ENCODE measurements at regions not wholly inside any gene's neighbourhood (a gene's known extent, or its start where the extent isn't known, plus 50 kb on each side); places are given as distances from the start of the nearest gene placed in this dataset.

DNA sequence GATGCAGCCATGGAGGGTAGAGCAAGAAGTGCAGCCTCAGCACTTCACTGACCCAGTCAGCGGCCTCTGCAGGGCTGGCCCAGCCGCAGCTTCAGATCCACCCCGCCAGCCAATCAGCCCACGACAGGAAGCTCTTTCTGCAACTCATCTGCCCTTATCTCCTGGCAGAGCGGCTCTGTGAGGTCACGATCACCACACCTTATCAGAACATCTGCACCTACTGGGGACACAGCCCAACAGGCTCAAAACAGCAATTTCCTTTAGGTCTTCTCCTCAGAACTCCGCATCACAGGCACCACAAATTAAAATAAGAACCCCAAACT, 287.3 kb downstream of the BCL11B start:
- TF ChIP-seq CTCF (IDR thresholded peaks at IDR 0.05; ENCODE audit: poor library complexity, severe bottlenecking), result no peak
- no peaks in the 10 kb centered on the region for H3K27me3 ChIP-seq (ENCODE audit: insufficient read depth, poor library complexity, severe bottlenecking)
- ATAC-seq (ENCODE audit: low read depth), result no peak
- H3K4me3 ChIP-seq (ENCODE audit: severe bottlenecking), result no peak overlapping the region
- H3K4me1 ChIP-seq (ENCODE audit: insufficient read depth, poor library complexity, severe bottlenecking), result no peaks in the 10 kb centered on the region
- no peak overlapping the region for H3K27ac ChIP-seq (ENCODE audit: poor library complexity, severe bottlenecking)
- H3K9me3 ChIP-seq (ENCODE audit: severe bottlenecking), result peaks cover 5% of the 10 kb centered on the region
- H3K36me3 ChIP-seq (ENCODE audit: low read depth), result no peaks in the 10 kb centered on the region
- DNase-seq (ENCODE audit: low spot score), result no peak

DNA sequence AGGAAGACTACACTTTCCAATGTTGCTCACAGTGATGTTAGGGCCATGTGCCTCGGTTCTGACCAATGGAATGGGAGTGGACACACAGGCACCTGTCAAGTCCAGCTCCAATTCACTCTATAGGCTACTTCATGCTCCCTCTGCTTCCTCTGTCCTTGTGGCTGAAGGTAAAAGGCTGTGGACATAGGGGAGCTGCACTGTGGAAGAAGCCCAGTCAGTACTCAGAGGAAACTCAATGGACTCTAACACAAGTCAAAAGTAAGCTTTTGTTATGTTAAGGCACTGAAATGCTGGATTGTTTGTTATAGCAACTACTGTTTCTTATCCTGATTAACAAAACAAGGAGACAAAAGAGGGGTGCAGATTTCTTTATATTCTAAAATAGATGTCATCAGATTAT, 278.2 kb downstream of the BCL11B start:
- H3K27me3 ChIP-seq (ENCODE audit: insufficient read depth, poor library complexity, severe bottlenecking), result no peaks in the 10 kb centered on the region
- no peaks in the 10 kb centered on the region for H3K9me3 ChIP-seq (ENCODE audit: severe bottlenecking)
- no peaks in the 10 kb centered on the region for H3K36me3 ChIP-seq (ENCODE audit: low read depth)
- DNase-seq (ENCODE audit: low spot score), result no peak
- ATAC-seq (ENCODE audit: low read depth), result no peak
- TF ChIP-seq CTCF (IDR thresholded peaks at IDR 0.05; ENCODE audit: poor library complexity, severe bottlenecking), result no peak
- no peak overlapping the region for H3K27ac ChIP-seq (ENCODE audit: poor library complexity, severe bottlenecking)
- H3K4me1 ChIP-seq (ENCODE audit: insufficient read depth, poor library complexity, severe bottlenecking), result no peaks in the 10 kb centered on the region
- no peak overlapping the region for H3K4me3 ChIP-seq (ENCODE audit: severe bottlenecking)

DNA sequence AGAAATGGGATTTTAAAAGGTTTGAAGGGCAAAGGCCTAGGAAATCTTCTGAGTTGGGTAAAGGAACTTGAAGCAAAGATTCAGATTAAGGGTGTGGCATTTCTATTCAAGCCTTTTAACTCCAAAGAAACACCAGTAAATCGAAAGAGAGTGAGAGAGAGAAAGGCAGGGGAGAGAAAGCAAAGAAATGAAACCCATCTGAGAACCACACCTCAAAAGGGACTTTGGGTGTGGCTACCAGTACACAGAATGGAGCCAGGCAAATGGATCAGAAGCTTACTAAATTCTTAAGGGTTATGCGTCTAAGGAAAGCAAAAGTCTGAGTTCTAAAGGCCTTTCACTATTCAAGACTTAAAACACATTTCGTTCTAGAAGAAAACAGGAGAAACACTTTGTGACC, 277.4 kb downstream of the BCL11B start:
- DNase-seq (ENCODE audit: low spot score) (no peak), ATAC-seq (ENCODE audit: low read depth) (no peak)
- Histone ChIP-seq H3K36me3 (ENCODE audit: low read depth) (no peaks in the 10 kb centered on the region), H3K4me3 (ENCODE audit: severe bottlenecking) (no peak overlapping the region), H3K4me1 (ENCODE audit: insufficient read depth, poor library complexity, severe bottlenecking) (no peaks in the 10 kb centered on the region), H3K27ac (ENCODE audit: poor library complexity, severe bottlenecking) (no peak overlapping the region), H3K27me3 (ENCODE audit: insufficient read depth, poor library complexity, severe bottlenecking) (no peaks in the 10 kb centered on the region), H3K9me3 (ENCODE audit: severe bottlenecking) (no peaks in the 10 kb centered on the region)
- no peak for TF ChIP-seq CTCF (IDR thresholded peaks at IDR 0.05; ENCODE audit: poor library complexity, severe bottlenecking)

- DNase-seq (ENCODE audit: low spot score) (no peak), ATAC-seq (ENCODE audit: low read depth) (no peak)
- Histone ChIP-seq H3K9me3 (ENCODE audit: severe bottlenecking) (no peaks in the 10 kb centered on the region), H3K27ac (ENCODE audit: poor library complexity, severe bottlenecking) (no peak overlapping the region), H3K4me1 (ENCODE audit: insufficient read depth, poor library complexity, severe bottlenecking) (no peaks in the 10 kb centered on the region), H3K36me3 (ENCODE audit: low read depth) (no peaks in the 10 kb centered on the region), H3K27me3 (ENCODE audit: insufficient read depth, poor library complexity, severe bottlenecking) (no peaks in the 10 kb centered on the region), H3K4me3 (ENCODE audit: severe bottlenecking) (no peak overlapping the region)
- no peak for TF ChIP-seq CTCF (IDR thresholded peaks at IDR 0.05; ENCODE audit: poor library complexity, severe bottlenecking)
Observed at GRCh38 chr14:98997526-98998205, 274.3 kb downstream of the BCL11B start.

DNA sequence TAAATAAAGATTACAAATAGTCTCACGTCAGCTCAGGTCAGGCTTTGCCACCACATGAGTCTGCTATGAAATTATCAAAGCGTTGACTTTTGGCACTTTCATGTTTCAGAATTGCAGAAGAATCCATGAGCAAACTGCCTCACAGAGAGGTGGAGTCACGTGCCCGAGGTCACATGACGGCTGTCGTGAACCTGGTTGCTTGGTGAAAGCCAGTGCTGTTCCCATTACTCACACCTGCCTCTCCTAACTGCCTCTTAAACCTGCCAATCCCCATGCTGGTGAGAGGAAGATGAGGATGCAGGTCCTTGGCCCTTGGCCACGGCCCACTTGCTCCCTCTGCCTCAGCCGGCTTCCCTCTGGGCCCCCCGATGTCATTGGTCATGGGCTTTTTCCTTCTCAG, 272.7 kb downstream of the BCL11B start:
- no peaks in the 10 kb centered on the region for H3K27me3 ChIP-seq (ENCODE audit: insufficient read depth, poor library complexity, severe bottlenecking)
- H3K36me3 ChIP-seq (ENCODE audit: low read depth), result no peaks in the 10 kb centered on the region
- no peaks in the 10 kb centered on the region for H3K4me1 ChIP-seq (ENCODE audit: insufficient read depth, poor library complexity, severe bottlenecking)
- no peak for DNase-seq (ENCODE audit: low spot score)
- H3K27ac ChIP-seq (ENCODE audit: poor library complexity, severe bottlenecking), result no peak overlapping the region
- no peak for ATAC-seq (ENCODE audit: low read depth)
- H3K4me3 ChIP-seq (ENCODE audit: severe bottlenecking), result no peak overlapping the region
- no peak for TF ChIP-seq CTCF (IDR thresholded peaks at IDR 0.05; ENCODE audit: poor library complexity, severe bottlenecking)
- no peaks in the 10 kb centered on the region for H3K9me3 ChIP-seq (ENCODE audit: severe bottlenecking)

All from RWPE2 (cell line).